ENCODE measurements at regions not wholly inside any gene's neighbourhood (a gene's known extent, or its start where the extent isn't known, plus 50 kb on each side); places are given as distances from the start of the nearest gene placed in this dataset.

GRCh38 chr22:49638001-49638400, 189.7 kb downstream of the BRD1 start:
- TF ChIP-seq GLIS3 (CRISPR knock-in tag; IDR thresholded peaks at IDR 0.05) = no peak
- no peak for TF ChIP-seq RARB (CRISPR knock-in tag; IDR thresholded peaks at IDR 0.05)
- no peak for TF ChIP-seq ZNF8 (CRISPR knock-in tag; IDR thresholded peaks at IDR 0.05)

Measured in SK-N-SH treated with all-trans-retinoic acid at 6 μM for 48 hours (cell line).